H1 (cell line): ENCODE measurements at regions not wholly inside any gene's neighbourhood (a gene's known extent, or its start where the extent isn't known, plus 50 kb on each side); places are given as distances from the start of the nearest gene placed in this dataset.

ENCODE experiments used
- CTBP2 ChIP-seq: IDR thresholded peaks from 2 replicates; pipeline ENCODE4 v1.7.0; 2011; ENCODE audit warnings: borderline replicate concordance, mild to moderate bottlenecking, moderate library complexity, mixed read lengths, low read length; ENCODE audit not compliant: insufficient read depth, insufficient read length
- EGR1 ChIP-seq: IDR thresholded peaks from 2 replicates; pipeline ENCODE4 v1.6.1; 2011; ENCODE audit warnings: low read depth, low read length, borderline replicate concordance
- EZH2 ChIP-seq: fragments of 200-600 bp; sonication (generic); IDR thresholded peaks from 2 replicates; pipeline ENCODE4 v1.7.1; 2012; ENCODE audit warnings: low read depth, mild to moderate bottlenecking, moderate library complexity, low read length, inconsistent platforms; ENCODE audit not compliant: severe bottlenecking
- TBP ChIP-seq: IDR thresholded peaks from 2 replicates; pipeline ENCODE4 v1.6.1; 2011; ENCODE audit warnings: low read depth, low read length, improper control_type of control experiment

- no peak for TF ChIP-seq CTBP2
- no peak for TF ChIP-seq TBP
- TF ChIP-seq EGR1: no peak
- no peak for TF ChIP-seq EZH2
Measured at GRCh38 chr12:78470354-78471195, 394.0 kb upstream of the SYT1 start (continued).
